Panc1 (cell line): ENCODE measurements at regions not wholly inside any gene's neighbourhood (a gene's known extent, or its start where the extent isn't known, plus 50 kb on each side); places are given as distances from the start of the nearest gene placed in this dataset.

Experiments used
- ATAC-seq: fragments of 200-7000 bp; cut with Tn5 transposase; 2 replicates; pipeline ENCODE4 v1.9.1; 2020; ENCODE audit warnings: mild to moderate bottlenecking, moderate library complexity
- BruUV-seq: library from RNA; stranded (reverse); fragments of 400-500 nt; replicated peaks from 2 replicates; lab custom pipeline; 2021; lab: Mats Ljungman, UMichigan
- CTCF ChIA-PET: fragments of 300-600 bp; sonication (Branson Sonifier 250); formaldehyde crosslinking; loops from one replicate; lab custom pipeline; 2022; ENCODE audit warnings: antibody characterized with exemption; lab: Charles Lee
- POLR2A ChIA-PET: fragments of 300-600 bp; sonication (Branson Sonifier 250); formaldehyde crosslinking; loops from one replicate; lab custom pipeline; 2022; ENCODE audit warnings: antibody characterized with exemption; lab: Charles Lee
- DNase-seq: peaks from one replicate; pipeline ENCODE4 v3.0.0-alpha.2; 2010; ENCODE audit warnings: low read depth, low spot score
- H3K27ac ChIP-seq: 2 replicates; pipeline ENCODE4 v1.5.1; 2011; ENCODE audit warnings: mild to moderate bottlenecking, low read length, inconsistent platforms
- H3K27me3 ChIP-seq: fragments of 200-500 bp; sonication (Bioruptor generic); 2 replicates; pipeline ENCODE4 v1.6.0; 2014; ENCODE audit warnings: low read length, inconsistent platforms; ENCODE audit not compliant: control insufficient read depth, insufficient read depth
- H3K36me3 ChIP-seq: fragments of 200-500 bp; sonication (Bioruptor generic); 2 replicates; pipeline ENCODE4 v1.5.1; 2014; ENCODE audit warnings: inconsistent platforms, mild to moderate bottlenecking, low read length, moderate library complexity; ENCODE audit not compliant: control insufficient read depth, insufficient read depth
- H3K4me1 ChIP-seq: 2 replicates; pipeline ENCODE4 v1.5.1; 2011; ENCODE audit warnings: inconsistent platforms, mild to moderate bottlenecking, low read length, moderate library complexity; ENCODE audit not compliant: control insufficient read depth, insufficient read depth
- H3K4me3 ChIP-seq, 2 experiments: 2 replicates each; pipeline ENCODE4 v1.5.1; 2011 to 2012; ENCODE audit warnings: low read depth in 2 of 2, low read length in 2 of 2, mild to moderate bottlenecking in 2 of 2, inconsistent platforms in 1 of 2, moderate library complexity in 1 of 2
- H3K9me3 ChIP-seq: fragments of 200-500 bp; sonication (Bioruptor generic); 2 replicates; pipeline ENCODE4 v1.5.1; 2014; ENCODE audit warnings: low read depth, mild to moderate bottlenecking, inconsistent platforms, low read length, moderate library complexity; ENCODE audit not compliant: control insufficient read depth, insufficient read depth
- CTCF ChIP-seq: fragments of 450-650 bp; IDR thresholded peaks from 2 replicates; pipeline ENCODE4 v1.5.1; 2017; ENCODE audit warnings: mild to moderate bottlenecking
- POLR2AphosphoS5 ChIP-seq: IDR thresholded peaks from 2 replicates; pipeline ENCODE4 v1.6.1; 2012; ENCODE audit warnings: mild to moderate bottlenecking, low read depth, low read length, moderate library complexity
- REST ChIP-seq, 2 experiments: IDR thresholded peaks; 2 replicates each; pipeline ENCODE4 v1.6.1; 2011 to 2012; ENCODE audit warnings: low read depth in 2 of 2, control low read depth in 1 of 2, low read length in 1 of 2, mild to moderate bottlenecking in 1 of 2, moderate library complexity in 1 of 2; ENCODE audit not compliant: insufficient read depth in 1 of 2
- SIN3A ChIP-seq: IDR thresholded peaks from 2 replicates; pipeline ENCODE4 v1.6.1; 2012; ENCODE audit warnings: low read depth, mild to moderate bottlenecking, low read length, moderate library complexity, borderline replicate concordance; ENCODE audit not compliant: insufficient read depth
- TCF7L2 ChIP-seq: IDR thresholded peaks from 2 replicates; pipeline ENCODE4 v1.6.1; 2011; ENCODE audit warnings: mild to moderate bottlenecking, low read depth, low read length, inconsistent platforms
- in situ Hi-C: cut with HindIII; loops from 2 replicates; pipeline ENCODE4 v1.10.0; 2016; ENCODE audit warnings: low sequenced_read_pairs, low pct_unique_long_range_greater_than_20kb
- intact Hi-C: fragments of 100-400 bp; cut with micrococcal nuclease; formaldehyde crosslinking; loops from one replicate; pipeline ENCODE4 v1.10.0; 2022; ENCODE audit not compliant: unreplicated experiment

GRCh38 chr6:12474167-12475140 is 184.3 kb downstream of the EDN1 start:
- intact Hi-C loops (no loop called here), in situ Hi-C loops (no loop called here)
- Histone ChIP-seq H3K27me3 (no peaks in the 10 kb centered on the region), H3K4me1 (no peaks in the 10 kb centered on the region), H3K9me3 (no peaks in the 10 kb centered on the region), H3K4me3 (no peak overlapping the region), H3K36me3 (no peaks in the 10 kb centered on the region), H3K27ac (0 out of 2 replicates have a peak overlapping the region, but pooled peaks have one; percentile 31)
- ChIA-PET CTCF (no interaction called here), POLR2A (no interaction called here)
- BruUV-seq, result no TSS peak
- ATAC-seq (no peak), DNase-seq (no peak)
- TF ChIP-seq CTCF (no peak), REST (IDR thresholded peaks at IDR 0.05; ENCODE audit: insufficient read depth in 1 of 2, low read depth in 2 of 2, low read length in 1 of 2) (no peak), POLR2AphosphoS5 (no peak), SIN3A (no peak), TCF7L2 (no peak)

GRCh38 chr6:12476484-12476883 is 186.3 kb downstream of the EDN1 start:
- ATAC-seq (no peak), DNase-seq (no peak)
- ChIA-PET CTCF (no interaction called here), POLR2A (no interaction called here)
- H3K9me3 ChIP-seq, result no peaks in the 10 kb centered on the region
- no peak for TF ChIP-seq SIN3A
- TF ChIP-seq POLR2AphosphoS5, result no peak
- TF ChIP-seq TCF7L2, result no peak
- no peak for TF ChIP-seq CTCF
- TF ChIP-seq REST (IDR thresholded peaks at IDR 0.05; ENCODE audit: insufficient read depth in 1 of 2, low read depth in 2 of 2, low read length in 1 of 2), result no peak
- no peaks in the 10 kb centered on the region for H3K27me3 ChIP-seq
- intact Hi-C loops, result no loop called here
- BruUV-seq, result no TSS peak
- no peak overlapping the region for H3K4me3 ChIP-seq
- H3K36me3 ChIP-seq, result no peaks in the 10 kb centered on the region
- no peaks in the 10 kb centered on the region for H3K4me1 ChIP-seq
- no peak overlapping the region; the same call in 1 of the 2 replicates for H3K27ac ChIP-seq
- in situ Hi-C loops, result no loop called here
